PC-3 (cell line): ENCODE measurements at regions not wholly inside any gene's neighbourhood (a gene's known extent, or its start where the extent isn't known, plus 50 kb on each side); places are given as distances from the start of the nearest gene placed in this dataset.

Source experiments
- ATAC-seq: fragments of 200-7000 bp; cut with Tn5 transposase; 2 replicates; pipeline ENCODE4 v1.9.1; 2020; ENCODE audit warnings: mild to moderate bottlenecking, moderate library complexity
- BruUV-seq: library from RNA; stranded (reverse); fragments of 400-500 nt; replicated peaks from 2 replicates; lab custom pipeline; 2021; lab: Mats Ljungman, UMichigan
- CTCF ChIA-PET: fragments of 300-600 bp; sonication (Branson Sonifier 250); formaldehyde crosslinking; loops from one replicate; lab custom pipeline; 2022; ENCODE audit warnings: antibody characterized with exemption; lab: Charles Lee
- POLR2A ChIA-PET: fragments of 300-600 bp; sonication (Branson Sonifier 250); formaldehyde crosslinking; loops from one replicate; lab custom pipeline; 2022; ENCODE audit warnings: antibody characterized with exemption; ENCODE audit not compliant: unreplicated experiment; lab: Charles Lee
- DNase-seq: peaks from one replicate; pipeline ENCODE4 v3.0.0-alpha.2; 2015
- H2AFZ ChIP-seq: fragments of 300-600 bp; sonication (generic); 2 replicates; pipeline ENCODE4 v1.6.0; 2016; ENCODE audit warnings: antibody characterized with exemption, low read length
- H3F3A ChIP-seq: fragments of 300-600 bp; sonication (generic); one replicate; pipeline ENCODE4 v1.6.0; 2017; ENCODE audit warnings: antibody characterized with exemption, low read length, control low read depth, mild to moderate bottlenecking; ENCODE audit not compliant: unreplicated experiment
- H3K27ac ChIP-seq: fragments of 300-600 bp; sonication (generic); 2 replicates; pipeline ENCODE4 v1.5.1; 2016; ENCODE audit warnings: mild to moderate bottlenecking, low read length
- H3K27me3 ChIP-seq: fragments of 300-600 bp; sonication (generic); 2 replicates; pipeline ENCODE4 v1.6.1; 2016; ENCODE audit warnings: low read length, mixed read lengths
- H3K36me3 ChIP-seq: fragments of 300-600 bp; sonication (generic); 2 replicates; pipeline ENCODE4 v1.6.1; 2016; ENCODE audit warnings: low read depth, mixed run types, low read length, mixed read lengths
- H3K4me1 ChIP-seq: fragments of 300-600 bp; sonication (generic); 2 replicates; pipeline ENCODE4 v1.5.1; 2016; ENCODE audit warnings: low read length; ENCODE audit not compliant: insufficient read depth
- H3K4me2 ChIP-seq: fragments of 300-600 bp; sonication (generic); 2 replicates; pipeline ENCODE4 v1.6.0; 2016; ENCODE audit warnings: low read length
- H3K4me3 ChIP-seq: fragments of 300-600 bp; sonication (generic); 2 replicates; pipeline ENCODE4 v1.5.1; 2016; ENCODE audit warnings: mild to moderate bottlenecking, low read length, mixed read lengths
- H3K79me2 ChIP-seq: fragments of 300-600 bp; sonication (generic); 2 replicates; pipeline ENCODE4 v1.6.1; 2017; ENCODE audit warnings: low read length, mixed read lengths
- H3K9ac ChIP-seq: fragments of 300-600 bp; sonication (generic); 2 replicates; pipeline ENCODE4 v1.6.0; 2016; ENCODE audit warnings: mild to moderate bottlenecking, low read length
- H3K9me2 ChIP-seq: fragments of 300-600 bp; sonication (generic); replicated peaks from 2 replicates; pipeline ENCODE4 v1.6.1; 2016; ENCODE audit warnings: mixed run types, low read length, mixed read lengths
- H3K9me3 ChIP-seq: fragments of 300-600 bp; sonication (generic); 2 replicates; pipeline ENCODE4 v1.6.1; 2016; ENCODE audit warnings: low read length, mixed read lengths
- H4K20me1 ChIP-seq: fragments of 300-600 bp; sonication (generic); 2 replicates; pipeline ENCODE4 v1.6.1; 2016; ENCODE audit warnings: low read length, mixed read lengths
- CTCF ChIP-seq: fragments of 300-600 bp; sonication (generic); conservative IDR thresholded peaks from 2 replicates; pipeline ENCODE4 v1.5.1; 2017; ENCODE audit warnings: antibody characterized with exemption, low read depth, mild to moderate bottlenecking, low read length
- EZH2 ChIP-seq: fragments of 300-600 bp; sonication (generic); IDR thresholded peaks from one replicate; pipeline ENCODE4 v1.6.1; 2017; ENCODE audit warnings: antibody characterized with exemption, mild to moderate bottlenecking, low read length; ENCODE audit not compliant: unreplicated experiment
- EZH2phosphoT487 ChIP-seq: fragments of 300-600 bp; sonication (generic); IDR thresholded peaks from 2 replicates; pipeline ENCODE4 v1.6.1; 2018; ENCODE audit warnings: mild to moderate bottlenecking, antibody characterized with exemption, low read length, borderline replicate concordance
- intact Hi-C: fragments of 100-400 bp; cut with micrococcal nuclease; formaldehyde crosslinking; loops from 2 replicates; pipeline ENCODE4 v1.9.0; 2023

GRCh38 chr9:7342229-7342628, 457.3 kb downstream of the DMAC1 start:
- no peaks in the 10 kb centered on the region for H3K9me2 ChIP-seq
- no peaks in the 10 kb centered on the region for H3K36me3 ChIP-seq
- no peaks in the 10 kb centered on the region for H3K4me1 ChIP-seq
- no peak overlapping the region for H2AFZ ChIP-seq
- H3K4me2 ChIP-seq: no peak overlapping the region
- H3K27ac ChIP-seq: no peak overlapping the region
- ChIA-PET CTCF (no interaction called here), POLR2A (no interaction called here)
- no peak overlapping the region for H3K4me3 ChIP-seq
- no TSS peak for BruUV-seq
- no peaks in the 10 kb centered on the region for H3K9me3 ChIP-seq
- ATAC-seq (no peak), DNase-seq (no peak)
- no peak overlapping the region for H3K9ac ChIP-seq
- no peaks in the 10 kb centered on the region for H3K79me2 ChIP-seq
- intact Hi-C loops: no loop called here
- H3F3A ChIP-seq: no peaks in the 10 kb centered on the region
- no peak for TF ChIP-seq EZH2phosphoT487
- no peak for TF ChIP-seq CTCF
- TF ChIP-seq EZH2: no peak
- H3K27me3 ChIP-seq: no peaks in the 10 kb centered on the region
- H4K20me1 ChIP-seq: no peaks in the 10 kb centered on the region

- Histone ChIP-seq H3K9ac (no peak overlapping the region), H4K20me1 (no peaks in the 10 kb centered on the region), H3K9me3 (no peaks in the 10 kb centered on the region), H3K4me1 (no peaks in the 10 kb centered on the region), H3K4me2 (no peak overlapping the region), H2AFZ (no peak overlapping the region), H3K9me2 (no peaks in the 10 kb centered on the region), H3F3A (no peaks in the 10 kb centered on the region), H3K27me3 (no peaks in the 10 kb centered on the region), H3K36me3 (no peaks in the 10 kb centered on the region), H3K79me2 (no peaks in the 10 kb centered on the region), H3K27ac (no peak overlapping the region), H3K4me3 (no peak overlapping the region)
- CTCF ChIA-PET: no interaction called here
- POLR2A ChIA-PET: no interaction called here
- TF ChIP-seq EZH2phosphoT487: no peak
- no peak for TF ChIP-seq CTCF
- no peak for TF ChIP-seq EZH2
- intact Hi-C loops: no loop called here
- DNase-seq: no peak
- BruUV-seq: no TSS peak
- no peak for ATAC-seq
Measured at GRCh38 chr9:7341571-7341970, 458.0 kb downstream of the DMAC1 start.

- H3K79me2 ChIP-seq: no peaks in the 10 kb centered on the region
- no peak overlapping the region for H2AFZ ChIP-seq
- H3K27ac ChIP-seq: no peak overlapping the region
- no peak for DNase-seq
- no peak overlapping the region for H3K4me2 ChIP-seq
- H3K9ac ChIP-seq: no peak overlapping the region
- no peaks in the 10 kb centered on the region for H3K9me2 ChIP-seq
- H3K36me3 ChIP-seq: no peaks in the 10 kb centered on the region
- TF ChIP-seq CTCF (no peak), EZH2phosphoT487 (no peak), EZH2 (no peak)
- H3K4me3 ChIP-seq: no peak overlapping the region
- no peaks in the 10 kb centered on the region for H4K20me1 ChIP-seq
- no TSS peak for BruUV-seq
- H3K27me3 ChIP-seq: no peaks in the 10 kb centered on the region
- no peaks in the 10 kb centered on the region for H3F3A ChIP-seq
- ChIA-PET CTCF (no interaction called here), POLR2A (no interaction called here)
- ATAC-seq: no peak
- no peaks in the 10 kb centered on the region for H3K4me1 ChIP-seq
- intact Hi-C loops: no loop called here
- H3K9me3 ChIP-seq: no peaks in the 10 kb centered on the region
Measured at GRCh38 chr9:7340451-7340850, 459.1 kb downstream of the DMAC1 start.
